SK-N-SH (cell line): ENCODE measurements at regions not wholly inside any gene's neighbourhood (a gene's known extent, or its start where the extent isn't known, plus 50 kb on each side); places are given as distances from the start of the nearest gene placed in this dataset.
A peak's percentile ranks its signal among the peaks of the same experiment; 100 is the strongest.

Source experiments
- CTCF ChIA-PET: fragments of 300-600, 350-600 bp; formaldehyde crosslinking; extraction: SDS; loops from one replicate; lab custom pipeline; 2021; lab: Yijun Ruan, JAX
- POLR2A ChIA-PET: fragments of 350-600 bp; sonication (Branson Sonifier 250); formaldehyde crosslinking; extraction: SDS; loops from one replicate; lab custom pipeline; 2020; ENCODE audit warnings: antibody characterized with exemption, inconsistent platforms; lab: Yijun Ruan, JAX
- DNase-seq: peaks from one replicate; pipeline ENCODE4 v3.0.0; 2012
- H2AFZ ChIP-seq: fragments of 200-600 bp; sonication (generic); 2 replicates; pipeline ENCODE4 v1.8.1; 2016; ENCODE audit warnings: antibody characterized with exemption, mild to moderate bottlenecking, low read depth
- H3F3A ChIP-seq: fragments of 200-600 bp; sonication (generic); replicated peaks from 2 replicates; pipeline ENCODE3; 2016; ENCODE audit warnings: antibody characterized with exemption, mild to moderate bottlenecking; ENCODE audit not compliant: insufficient read depth
- H3K27ac ChIP-seq, 2 experiments: fragments of 200-500 bp in 1 of 2; fragments of 200-600 bp in 1 of 2; sonication (Bioruptor generic) in 1 of 2; sonication (generic), shearing (Covaris generic) in 1 of 2; 2 replicates each; pipeline versions ENCODE4 v1.5.1 to v1.6.1; 2014 to 2016; ENCODE audit warnings: low read depth in 2 of 2, inconsistent platforms in 1 of 2, low read length in 1 of 2, mild to moderate bottlenecking in 1 of 2, mixed read lengths in 1 of 2
- H3K27me3 ChIP-seq: fragments of 200-600 bp; sonication (generic), shearing (Covaris generic); 2 replicates; pipeline ENCODE4 v1.6.1; 2016; ENCODE audit warnings: mixed run types; ENCODE audit not compliant: insufficient read depth
- H3K36me3 ChIP-seq, 2 experiments: fragments of 200-500 bp in 1 of 2; fragments of 200-600 bp in 1 of 2; sonication (Bioruptor generic) in 1 of 2; sonication (generic) in 1 of 2; replicated peaks in 1 of 2; 2 replicates each; pipeline versions ENCODE3 to v1.5.1; 2014 to 2016; ENCODE audit warnings: low read length in 1 of 2, mild to moderate bottlenecking in 1 of 2; ENCODE audit not compliant: insufficient read depth in 2 of 2, control insufficient read depth in 1 of 2
- H3K4me1 ChIP-seq, 2 experiments: fragments of 200-500 bp in 1 of 2; fragments of 200-600 bp in 1 of 2; sonication (Bioruptor generic) in 1 of 2; sonication (generic), shearing (Covaris generic) in 1 of 2; 2 replicates each; pipeline versions ENCODE4 v1.5.1 to v1.6.1; 2014 to 2016; ENCODE audit warnings: low read depth in 1 of 2, low read length in 1 of 2, mixed run types in 1 of 2; ENCODE audit not compliant: insufficient read depth in 2 of 2, control insufficient read depth in 1 of 2
- H3K4me2 ChIP-seq: fragments of 200-600 bp; sonication (generic), shearing (Covaris generic); 2 replicates; pipeline ENCODE4 v1.6.1; 2017; ENCODE audit warnings: mixed run types
- H3K4me3 ChIP-seq, 2 experiments: fragments of 200-500 bp in 1 of 2; fragments of 200-600 bp in 1 of 2; sonication (Bioruptor generic) in 1 of 2; sonication (generic), shearing (Covaris generic) in 1 of 2; 2 replicates each; pipeline versions ENCODE4 v1.5.1 to v1.8.1; 2014 to 2016; ENCODE audit warnings: low read depth in 2 of 2, inconsistent platforms in 1 of 2, low read length in 1 of 2, mild to moderate bottlenecking in 1 of 2, mixed read lengths in 1 of 2, moderate library complexity in 1 of 2
- H3K79me2 ChIP-seq: fragments of 200-600 bp; sonication (generic); 2 replicates; pipeline ENCODE4 v1.8.1; 2017; ENCODE audit warnings: mild to moderate bottlenecking; ENCODE audit not compliant: insufficient read depth
- H3K9ac ChIP-seq: fragments of 200-600 bp; sonication (generic); 2 replicates; pipeline ENCODE4 v1.6.1; 2017; ENCODE audit warnings: mixed run types
- H3K9me2 ChIP-seq: fragments of 200-600 bp; sonication (generic); 2 replicates; pipeline ENCODE4 v1.6.1; 2017; ENCODE audit warnings: mixed run types
- H3K9me3 ChIP-seq: fragments of 200-600 bp; sonication (generic); 2 replicates; pipeline ENCODE4 v1.6.1; 2017; ENCODE audit warnings: mixed run types, mild to moderate bottlenecking, moderate library complexity
- H4K20me1 ChIP-seq: fragments of 200-600 bp; sonication (generic); 2 replicates; pipeline ENCODE4 v1.6.1; 2017; ENCODE audit warnings: mild to moderate bottlenecking, mixed run types; ENCODE audit not compliant: insufficient read depth
- CHD2 ChIP-seq: fragments of 150-350 bp; IDR thresholded peaks from 2 replicates; pipeline ENCODE4 v1.6.1; 2018; ENCODE audit warnings: low read length; ENCODE audit not compliant: partially characterized antibody
- CTCF ChIP-seq: fragments of 200-600 bp; sonication (generic); IDR thresholded peaks from 2 replicates; pipeline ENCODE4 v1.6.1; 2017; ENCODE audit warnings: antibody characterized with exemption, mild to moderate bottlenecking, moderate library complexity
- EP300 ChIP-seq, 2 experiments: IDR thresholded peaks; 2 replicates each; pipeline versions ENCODE4 v1.4.0 to v1.6.1; 2012; ENCODE audit warnings: borderline replicate concordance in 1 of 2, low read depth in 1 of 2, low read length in 1 of 2
- FOXJ3 ChIP-seq: sonication (generic); formaldehyde crosslinking; IDR thresholded peaks from 2 replicates; pipeline ENCODE4 v1.5.1; 2020; ENCODE audit warnings: mild to moderate bottlenecking, missing genetic modification reagents
- GABPA ChIP-seq: IDR thresholded peaks from 2 replicates; pipeline ENCODE4 v1.4.0; 2012; ENCODE audit warnings: low read depth, mild to moderate bottlenecking
- MXI1 ChIP-seq: IDR thresholded peaks from 2 replicates; pipeline ENCODE4 v1.6.1; 2012; ENCODE audit warnings: mild to moderate bottlenecking, low read depth, low read length, improper control_type of control experiment
- RAD21 ChIP-seq: IDR thresholded peaks from 2 replicates; pipeline ENCODE4 v1.6.1; 2012; ENCODE audit warnings: mild to moderate bottlenecking, low read length
- REST ChIP-seq: IDR thresholded peaks from 2 replicates; pipeline ENCODE4 v1.6.1; 2012; ENCODE audit warnings: mild to moderate bottlenecking, low read depth, low read length, moderate library complexity
- RXRA ChIP-seq: IDR thresholded peaks from 2 replicates; pipeline ENCODE4 v1.4.0; 2012; ENCODE audit warnings: low read depth, mild to moderate bottlenecking, borderline replicate concordance
- YY1 ChIP-seq: IDR thresholded peaks from 2 replicates; pipeline ENCODE4 v1.4.0; 2012; ENCODE audit warnings: low read depth, mild to moderate bottlenecking
- WGBS: methylation state at CpG from one replicate; pipeline ENCODE4 v1.1.6; 2017; ENCODE audit warnings: low lambda C conversion rate; 5-methylcytosine and 5-hydroxymethylcytosine counted together

- Histone ChIP-seq H3K27ac (peak overlapping the region; percentile 84 to 96), H3K9me2 (no peaks in the 10 kb centered on the region), H3K9me3 (no peaks in the 10 kb centered on the region), H3K79me2 (no peaks in the 10 kb centered on the region)
- no peak for TF ChIP-seq YY1
- no peak for TF ChIP-seq RXRA
- no peak for TF ChIP-seq CHD2
- no peak for TF ChIP-seq FOXJ3 (CRISPR knock-in tag)
- no peak for TF ChIP-seq REST
- TF ChIP-seq RAD21 = 0 out of 2 replicates have a peak, but pooled peaks have one; percentile 9
- peak; percentile 49 for TF ChIP-seq CTCF
- TF ChIP-seq GABPA = no peak
- TF ChIP-seq MXI1 = no peak
- no peak for TF ChIP-seq EP300 (IDR thresholded peaks at IDR 0.05; ENCODE audit: borderline replicate concordance in 1 of 2, low read depth in 1 of 2, low read length in 1 of 2)
- TF ChIP-seq, all 33 proteins: peak for 2
- H3K36me3 ChIP-seq = no peaks in the 10 kb centered on the region
- H2AFZ ChIP-seq = peak overlapping the region; percentile 75; the same call in 1 of the 2 replicates
- 72% methylated on average over 8 of the region's 8 CpGs for WGBS
- peak overlapping the region; percentile 77 for H3K4me2 ChIP-seq
- peaks cover 6 to 17% of the 10 kb centered on the region in 2 experiments; a peak in 1 of 4 replicates for H3K4me1 ChIP-seq
- POLR2A ChIA-PET = no interaction called here
- no peak for DNase-seq
- CTCF ChIA-PET = interaction anchor here (0.9 to 6.4 kb wide), 8 partner anchors 12 to 239 kb away, joined by 3 to 44 read pairs (median 4); no protein-coding TSS in a partner anchor
- H4K20me1 ChIP-seq = no peaks in the 10 kb centered on the region
- peaks cover 17% of the 10 kb centered on the region for H3F3A ChIP-seq
- H3K4me3 ChIP-seq = peak overlapping the region; percentile 43 to 54; a peak in 3 of 4 replicates
- peak overlapping the region; percentile 78; the same call in 1 of the 2 replicates for H3K9ac ChIP-seq
- no peaks in the 10 kb centered on the region for H3K27me3 ChIP-seq
Measured at GRCh38 chr3:11095932-11096265, 58.4 kb upstream of the HRH1 start.
